ENCODE measurements at regions not wholly inside any gene's neighbourhood (a gene's known extent, or its start where the extent isn't known, plus 50 kb on each side); places are given as distances from the start of the nearest gene placed in this dataset.

DNA sequence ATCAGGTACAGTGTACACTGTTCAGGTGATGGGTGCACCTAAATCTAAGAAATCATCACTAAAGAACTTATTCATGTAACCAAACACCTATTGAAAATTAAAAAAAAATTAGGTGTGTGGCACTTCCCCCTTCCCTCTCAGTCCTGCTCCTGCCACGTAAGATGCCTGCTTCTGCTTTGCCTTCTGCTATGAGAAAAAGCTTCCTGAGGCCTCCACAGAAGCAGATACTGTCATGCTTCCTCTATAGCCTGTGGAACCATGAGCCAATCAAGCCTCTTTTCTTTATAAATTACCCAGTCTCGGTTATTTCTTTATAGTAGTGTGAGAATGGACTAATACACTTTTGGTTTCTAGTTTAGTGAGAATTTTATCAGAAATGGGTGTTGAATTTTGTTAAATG lies 459.8 kb upstream of the DIPK2B start:
- Histone ChIP-seq H3K27ac (ENCODE audit: extremely low read depth, low read depth, low read length) (no peak overlapping the region), H3K27me3 (ENCODE audit: control insufficient read depth in 2 of 2, insufficient read depth in 2 of 2, low read length in 2 of 2) (no peaks in the 10 kb centered on the region), H3K4me2 (ENCODE audit: insufficient read depth, low read length) (no peak overlapping the region), H4K20me1 (replicated peaks; ENCODE audit: control insufficient read depth, insufficient read depth, low read length) (no peaks in the 10 kb centered on the region), H3K36me3 (ENCODE audit: control insufficient read depth, insufficient read depth, low read length) (no peaks in the 10 kb centered on the region), H3K9ac (ENCODE audit: insufficient read depth in 1 of 2, low read depth in 2 of 2, low read length in 2 of 2) (no peak overlapping the region), H3K4me3 (no peak overlapping the region), H3K9me3 (replicated peaks; ENCODE audit: control insufficient read depth, insufficient read depth, low read depth, low read length) (no peaks in the 10 kb centered on the region), H3K79me2 (ENCODE audit: control insufficient read depth, insufficient read depth, low read length) (no peaks in the 10 kb centered on the region), H3K9me1 (ENCODE audit: control insufficient read depth, insufficient read depth, low read length) (no peaks in the 10 kb centered on the region), H3K4me1 (replicated peaks in 1 of 2; ENCODE audit: control insufficient read depth in 2 of 2, insufficient read depth in 2 of 2, low read length in 2 of 2) (no peaks in the 10 kb centered on the region), H2AFZ (ENCODE audit: low read depth, low read length) (no peak overlapping the region)
- DNase-seq (ENCODE audit: extremely low read depth in 1 of 4, low spot score in 3 of 4) (no peak), ATAC-seq (no peak), FAIRE-seq (no peak)
- ChIA-PET CTCF (ENCODE audit: low intra/inter-chr PET ratio) (no interaction called here), POLR2A (no interaction called here)
- intact Hi-C loops (cut with micrococcal nuclease): no loop called here
- BruUV-seq (replicated peaks): no TSS peak
- WGBS (ENCODE audit: insufficient coverage, low coverage, missing lambda C conversion rate): 0% methylated on average over 1 of the region's 2 CpGs
- in situ Hi-C loops (cut with MboI): no loop called here
- TF ChIP-seq SIN3A (IDR thresholded peaks at IDR 0.05; ENCODE audit: borderline replicate concordance in 2 of 2, control insufficient read depth in 1 of 2, low read depth in 2 of 2, low read length in 2 of 2) (no peak), NFE2 (IDR thresholded peaks at IDR 0.05; ENCODE audit: low read depth) (no peak), ZNF212 (CRISPR knock-in tag; IDR thresholded peaks at IDR 0.05) (no peak), MED1 (CRISPR knock-in tag; IDR thresholded peaks at IDR 0.05; ENCODE audit: borderline replicate concordance) (no peak), SMARCC2 (IDR thresholded peaks at IDR 0.05; ENCODE audit: low read depth) (no peak), NCOA2 (IDR thresholded peaks at IDR 0.05; ENCODE audit: partially characterized antibody in 2 of 2) (no peak), ZNF253 (CRISPR knock-in tag; conservative IDR thresholded peaks at IDR 0.05) (no peak), FUS (optimal IDR thresholded peaks at IDR 0.05; ENCODE audit: low read depth, low read length) (no peak), CEBPB (tag; IDR thresholded peaks at IDR 0.05) (no peak), PCBP2 (IDR thresholded peaks at IDR 0.05; ENCODE audit: low read depth, low read length, poor library complexity, severe bottlenecking) (no peak), CREB1 (IDR thresholded peaks at IDR 0.05) (no peak), CREB1 (CRISPR knock-in tag; IDR thresholded peaks at IDR 0.05) (no peak), BCOR (IDR thresholded peaks at IDR 0.05) (no peak), FOXJ2 (tag; IDR thresholded peaks at IDR 0.05) (no peak)
- TF ChIP-seq, protein P1, sequence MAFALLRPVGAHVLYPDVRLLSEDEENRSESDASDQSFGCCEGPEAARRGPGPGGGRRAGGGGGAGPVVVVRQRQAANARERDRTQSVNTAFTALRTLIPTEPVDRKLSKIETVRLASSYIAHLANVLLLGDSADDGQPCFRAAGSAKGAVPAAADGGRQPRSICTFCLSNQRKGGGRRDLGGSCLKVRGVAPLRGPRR (CRISPR knock-in tag; IDR thresholded peaks at IDR 0.05): no peak
- TF ChIP-seq, protein P2, sequence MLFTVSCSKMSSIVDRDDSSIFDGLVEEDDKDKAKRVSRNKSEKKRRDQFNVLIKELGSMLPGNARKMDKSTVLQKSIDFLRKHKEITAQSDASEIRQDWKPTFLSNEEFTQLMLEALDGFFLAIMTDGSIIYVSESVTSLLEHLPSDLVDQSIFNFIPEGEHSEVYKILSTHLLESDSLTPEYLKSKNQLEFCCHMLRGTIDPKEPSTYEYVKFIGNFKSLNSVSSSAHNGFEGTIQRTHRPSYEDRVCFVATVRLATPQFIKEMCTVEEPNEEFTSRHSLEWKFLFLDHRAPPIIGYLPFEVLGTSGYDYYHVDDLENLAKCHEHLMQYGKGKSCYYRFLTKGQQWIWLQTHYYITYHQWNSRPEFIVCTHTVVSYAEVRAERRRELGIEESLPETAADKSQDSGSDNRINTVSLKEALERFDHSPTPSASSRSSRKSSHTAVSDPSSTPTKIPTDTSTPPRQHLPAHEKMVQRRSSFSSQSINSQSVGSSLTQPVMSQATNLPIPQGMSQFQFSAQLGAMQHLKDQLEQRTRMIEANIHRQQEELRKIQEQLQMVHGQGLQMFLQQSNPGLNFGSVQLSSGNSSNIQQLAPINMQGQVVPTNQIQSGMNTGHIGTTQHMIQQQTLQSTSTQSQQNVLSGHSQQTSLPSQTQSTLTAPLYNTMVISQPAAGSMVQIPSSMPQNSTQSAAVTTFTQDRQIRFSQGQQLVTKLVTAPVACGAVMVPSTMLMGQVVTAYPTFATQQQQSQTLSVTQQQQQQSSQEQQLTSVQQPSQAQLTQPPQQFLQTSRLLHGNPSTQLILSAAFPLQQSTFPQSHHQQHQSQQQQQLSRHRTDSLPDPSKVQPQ (CRISPR knock-in tag; IDR thresholded peaks at IDR 0.05; ENCODE audit: borderline replicate concordance): no peak
- TF ChIP-seq, protein P3, sequence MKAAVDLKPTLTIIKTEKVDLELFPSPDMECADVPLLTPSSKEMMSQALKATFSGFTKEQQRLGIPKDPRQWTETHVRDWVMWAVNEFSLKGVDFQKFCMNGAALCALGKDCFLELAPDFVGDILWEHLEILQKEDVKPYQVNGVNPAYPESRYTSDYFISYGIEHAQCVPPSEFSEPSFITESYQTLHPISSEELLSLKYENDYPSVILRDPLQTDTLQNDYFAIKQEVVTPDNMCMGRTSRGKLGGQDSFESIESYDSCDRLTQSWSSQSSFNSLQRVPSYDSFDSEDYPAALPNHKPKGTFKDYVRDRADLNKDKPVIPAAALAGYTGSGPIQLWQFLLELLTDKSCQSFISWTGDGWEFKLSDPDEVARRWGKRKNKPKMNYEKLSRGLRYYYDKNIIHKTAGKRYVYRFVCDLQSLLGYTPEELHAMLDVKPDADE (conservative IDR thresholded peaks at IDR 0.05; ENCODE audit: control insufficient read depth, low read depth, low read length): no peak
- TF ChIP-seq, protein P4, sequence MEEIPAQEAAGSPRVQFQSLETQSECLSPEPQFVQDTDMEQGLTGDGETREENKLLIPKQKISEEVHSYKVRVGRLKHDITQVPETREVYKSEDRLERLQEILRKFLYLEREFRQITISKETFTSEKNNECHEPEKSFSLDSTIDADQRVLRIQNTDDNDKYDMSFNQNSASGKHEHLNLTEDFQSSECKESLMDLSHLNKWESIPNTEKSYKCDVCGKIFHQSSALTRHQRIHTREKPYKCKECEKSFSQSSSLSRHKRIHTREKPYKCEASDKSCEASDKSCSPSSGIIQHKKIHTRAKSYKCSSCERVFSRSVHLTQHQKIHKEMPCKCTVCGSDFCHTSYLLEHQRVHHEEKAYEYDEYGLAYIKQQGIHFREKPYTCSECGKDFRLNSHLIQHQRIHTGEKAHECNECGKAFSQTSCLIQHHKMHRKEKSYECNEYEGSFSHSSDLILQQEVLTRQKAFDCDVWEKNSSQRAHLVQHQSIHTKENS (CRISPR knock-in tag; IDR thresholded peaks at IDR 0.05): no peak
- TF ChIP-seq, protein P5, sequence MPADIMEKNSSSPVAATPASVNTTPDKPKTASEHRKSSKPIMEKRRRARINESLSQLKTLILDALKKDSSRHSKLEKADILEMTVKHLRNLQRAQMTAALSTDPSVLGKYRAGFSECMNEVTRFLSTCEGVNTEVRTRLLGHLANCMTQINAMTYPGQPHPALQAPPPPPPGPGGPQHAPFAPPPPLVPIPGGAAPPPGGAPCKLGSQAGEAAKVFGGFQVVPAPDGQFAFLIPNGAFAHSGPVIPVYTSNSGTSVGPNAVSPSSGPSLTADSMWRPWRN (IDR thresholded peaks at IDR 0.05; ENCODE audit: low read depth): no peak
